Neural cell (in vitro differentiated cells): ENCODE measurements at regions not wholly inside any gene's neighbourhood (a gene's known extent, or its start where the extent isn't known, plus 50 kb on each side); places are given as distances from the start of the nearest gene placed in this dataset.

Source experiments
- H2AFZ ChIP-seq: fragments of 200-600, 300-800 bp; sonication (generic), shearing (Covaris generic); 2 replicates; pipeline ENCODE4 v1.6.0; 2014; ENCODE audit warnings: low read depth, mild to moderate bottlenecking, antibody characterized with exemption, low read length, moderate library complexity
- H3F3A ChIP-seq: fragments of 200-600 bp; shearing (Covaris generic); 2 replicates; pipeline ENCODE4 v1.6.1; 2016; ENCODE audit warnings: mild to moderate bottlenecking, moderate library complexity, mixed read lengths, antibody characterized with exemption, low read length; ENCODE audit not compliant: insufficient read depth, poor library complexity, severe bottlenecking
- H3K27ac ChIP-seq: fragments of 200-600, 300-800 bp; sonication (generic), shearing (Covaris generic); 2 replicates; pipeline ENCODE4 v1.5.1; 2014; ENCODE audit warnings: mild to moderate bottlenecking, low read length, moderate library complexity
- H3K27me3 ChIP-seq: fragments of 300-800, 200-600 bp; sonication (generic), shearing (Covaris generic); 2 replicates; pipeline ENCODE4 v1.6.0; 2014; ENCODE audit warnings: mild to moderate bottlenecking, low read depth, low read length, moderate library complexity; ENCODE audit not compliant: insufficient read depth
- H3K36me3 ChIP-seq: fragments of 300-800, 200-600 bp; sonication (generic), shearing (Covaris generic); 2 replicates; pipeline ENCODE4 v1.5.1; 2014; ENCODE audit warnings: mild to moderate bottlenecking, antibody characterized with exemption, low read length, moderate library complexity; ENCODE audit not compliant: insufficient read depth
- H3K4me2 ChIP-seq: fragments of 300-800, 200-600 bp; sonication (generic), shearing (Covaris generic); 2 replicates; pipeline ENCODE4 v1.6.0; 2014; ENCODE audit warnings: mild to moderate bottlenecking, low read length
- H3K4me3 ChIP-seq: fragments of 300-800, 200-600 bp; sonication (generic), shearing (Covaris generic); 2 replicates; pipeline ENCODE4 v1.5.1; 2014; ENCODE audit warnings: mild to moderate bottlenecking, low read length, moderate library complexity
- H3K79me2 ChIP-seq: fragments of 200-600 bp; shearing (Covaris generic); replicated peaks from 2 replicates; pipeline ENCODE4 v1.6.0; 2014; ENCODE audit warnings: mild to moderate bottlenecking, low read length, moderate library complexity; ENCODE audit not compliant: insufficient read depth
- H3K9ac ChIP-seq: fragments of 300-800, 200-600 bp; sonication (generic), shearing (Covaris generic); 2 replicates; pipeline ENCODE4 v1.6.1; 2016; ENCODE audit warnings: mild to moderate bottlenecking, low read length, mixed read lengths
- H3K9me2 ChIP-seq: fragments of 200-600 bp; shearing (Covaris generic); 2 replicates; pipeline ENCODE4 v1.6.1; 2016; ENCODE audit warnings: mild to moderate bottlenecking, low read length, mixed read lengths; ENCODE audit not compliant: insufficient read depth
- H3K9me3 ChIP-seq: fragments of 200-600, 300-800 bp; sonication (generic), shearing (Covaris generic); 2 replicates; pipeline ENCODE4 v1.6.1; 2016; ENCODE audit warnings: mild to moderate bottlenecking, mixed run types, low read length, moderate library complexity, mixed read lengths
- H4K20me1 ChIP-seq: fragments of 200-600 bp; shearing (Covaris generic); 2 replicates; pipeline ENCODE4 v1.6.1; 2016; ENCODE audit warnings: mild to moderate bottlenecking, mixed run types; ENCODE audit not compliant: insufficient read depth
- CTCF ChIP-seq: fragments of 450-650 bp; IDR thresholded peaks from 2 replicates; pipeline ENCODE4 v1.5.1; 2014; ENCODE audit warnings: antibody characterized with exemption, mild to moderate bottlenecking, moderate library complexity; ENCODE audit not compliant: poor library complexity, severe bottlenecking
- EP300 ChIP-seq: fragments of 450-650 bp; conservative IDR thresholded peaks from 2 replicates; pipeline ENCODE4 v1.6.1; 2014; ENCODE audit warnings: antibody characterized with exemption, mild to moderate bottlenecking, moderate library complexity; ENCODE audit not compliant: poor library complexity, severe bottlenecking
- EZH2 ChIP-seq: fragments of 200-600, 300-800 bp; shearing (Covaris generic), sonication (generic); IDR thresholded peaks from 2 replicates; pipeline ENCODE4 v1.6.1; 2014; ENCODE audit warnings: antibody characterized with exemption, low read length, borderline replicate concordance, mild to moderate bottlenecking; ENCODE audit not compliant: insufficient read depth, poor library complexity, severe bottlenecking
- MXI1 ChIP-seq: fragments of 450-650 bp; conservative IDR thresholded peaks from 2 replicates; pipeline ENCODE4 v1.6.1; 2014; ENCODE audit warnings: antibody characterized with exemption, mild to moderate bottlenecking; ENCODE audit not compliant: poor library complexity, severe bottlenecking
- POLR2AphosphoS5 ChIP-seq: IDR thresholded peaks from 2 replicates; pipeline ENCODE4 v1.6.1; 2012
- RAD21 ChIP-seq: fragments of 450-650 bp; conservative IDR thresholded peaks from 2 replicates; pipeline ENCODE4 v1.6.1; 2014; ENCODE audit warnings: antibody characterized with exemption, mild to moderate bottlenecking, moderate library complexity
- REST ChIP-seq: IDR thresholded peaks from 2 replicates; pipeline ENCODE4 v1.6.1; 2012; ENCODE audit warnings: borderline replicate concordance
- SMC3 ChIP-seq: fragments of 450-650 bp; conservative IDR thresholded peaks from 2 replicates; pipeline ENCODE4 v1.6.1; 2014; ENCODE audit warnings: antibody characterized with exemption, mild to moderate bottlenecking, moderate library complexity; ENCODE audit not compliant: poor library complexity
- TAF1 ChIP-seq: IDR thresholded peaks from 2 replicates; pipeline ENCODE4 v1.6.1; 2012; ENCODE audit warnings: low read depth

- Histone ChIP-seq H3K4me3 (no peak overlapping the region), H4K20me1 (no peaks in the 10 kb centered on the region), H3K4me2 (no peak overlapping the region), H3F3A (no peaks in the 10 kb centered on the region), H2AFZ (no peak overlapping the region), H3K9me3 (no peaks in the 10 kb centered on the region), H3K79me2 (no peaks in the 10 kb centered on the region), H3K27ac (no peak overlapping the region), H3K36me3 (no peaks in the 10 kb centered on the region), H3K9ac (no peak overlapping the region), H3K9me2 (no peaks in the 10 kb centered on the region), H3K27me3 (no peaks in the 10 kb centered on the region)
- no peak for TF ChIP-seq EP300
- no peak for TF ChIP-seq EZH2
- no peak for TF ChIP-seq MXI1
- TF ChIP-seq REST, result no peak
- TF ChIP-seq POLR2AphosphoS5, result no peak
- TF ChIP-seq CTCF, result no peak
- no peak for TF ChIP-seq RAD21
- TF ChIP-seq SMC3, result no peak
- no peak for TF ChIP-seq TAF1
These were observed 351.1 kb downstream of the GATA3 start for GRCh38 chr10:8405596-8405995.

GRCh38 chr10:8407501-8408021 is 353.1 kb downstream of the GATA3 start:
- Histone ChIP-seq H4K20me1 (no peaks in the 10 kb centered on the region), H3K36me3 (no peaks in the 10 kb centered on the region), H2AFZ (no peak overlapping the region), H3K4me3 (no peak overlapping the region), H3K9me2 (no peaks in the 10 kb centered on the region), H3K9me3 (no peaks in the 10 kb centered on the region), H3K27me3 (no peaks in the 10 kb centered on the region), H3K4me2 (no peak overlapping the region), H3K9ac (no peak overlapping the region), H3F3A (no peaks in the 10 kb centered on the region), H3K27ac (no peak overlapping the region), H3K79me2 (no peaks in the 10 kb centered on the region)
- TF ChIP-seq SMC3, result no peak
- no peak for TF ChIP-seq EP300
- no peak for TF ChIP-seq TAF1
- TF ChIP-seq CTCF, result no peak
- no peak for TF ChIP-seq REST
- no peak for TF ChIP-seq POLR2AphosphoS5
- no peak for TF ChIP-seq EZH2
- TF ChIP-seq RAD21, result no peak
- TF ChIP-seq MXI1, result no peak
